LoVo (cell line): ENCODE measurements at regions not wholly inside any gene's neighbourhood (a gene's known extent, or its start where the extent isn't known, plus 50 kb on each side); places are given as distances from the start of the nearest gene placed in this dataset.
A peak's percentile ranks its signal among the peaks of the same experiment; 100 is the strongest.
"Not testable (repeated sequence)": the region's sequence is repeated elsewhere in the genome, so short reads cannot be mapped to it uniquely, and the experiment has no call there.

Experiments used
- DNase-seq: peaks from one replicate; pipeline ENCODE4 v3.0.0-alpha.2; 2016; ENCODE audit warnings: low spot score

- DNase-seq: no peak
Measured at GRCh38 chr14:71432334-71433110, 499.7 kb upstream of the RGS6 start.

- no peak for DNase-seq
Measured at GRCh38 chr14:71433303-71433702, 498.9 kb upstream of the RGS6 start.

GRCh38 chr14:71435641-71436040 lies 496.6 kb upstream of the RGS6 start:
- DNase-seq: not testable (repeated sequence)

- no peak for DNase-seq
Measured at GRCh38 chr14:71437870-71438269, 494.4 kb upstream of the RGS6 start.

- DNase-seq: no peak
Measured at GRCh38 chr14:71438684-71439083, 493.5 kb upstream of the RGS6 start.

GRCh38 chr14:71441126-71441525 lies 491.1 kb upstream of the RGS6 start:
- no peak for DNase-seq

GRCh38 chr14:71444030-71444822 lies 488.0 kb upstream of the RGS6 start:
- no peak for DNase-seq

- no peak for DNase-seq
Measured at GRCh38 chr14:71448431-71449315, 483.6 kb upstream of the RGS6 start.

- DNase-seq: no peak
Measured at GRCh38 chr14:71449316-71450055, 482.7 kb upstream of the RGS6 start.

GRCh38 chr14:71451501-71451900 lies 480.7 kb upstream of the RGS6 start:
- peak; percentile 1 for DNase-seq

- DNase-seq: no peak
Measured at GRCh38 chr14:71452539-71452938, 479.7 kb upstream of the RGS6 start.

- DNase-seq: no peak
Measured at GRCh38 chr14:71452987-71453386, 479.2 kb upstream of the RGS6 start.

GRCh38 chr14:71454010-71454409 lies 478.2 kb upstream of the RGS6 start:
- DNase-seq: no peak

- DNase-seq: no peak
Measured at GRCh38 chr14:71454513-71455332, 477.5 kb upstream of the RGS6 start.

- DNase-seq: no peak
Measured at GRCh38 chr14:71460091-71460490, 472.1 kb upstream of the RGS6 start.

GRCh38 chr14:71461617-71462016 lies 470.6 kb upstream of the RGS6 start:
- not testable (repeated sequence) for DNase-seq

GRCh38 chr14:71463807-71464206 lies 468.4 kb upstream of the RGS6 start:
- DNase-seq: no peak

GRCh38 chr14:71464840-71465239 lies 467.4 kb upstream of the RGS6 start:
- no peak for DNase-seq

- DNase-seq: no peak
Measured at GRCh38 chr14:71465316-71465715, 466.9 kb upstream of the RGS6 start.

GRCh38 chr14:71466251-71466650 lies 466.0 kb upstream of the RGS6 start:
- DNase-seq: no peak

- no peak for DNase-seq
Measured at GRCh38 chr14:71466946-71467345, 465.3 kb upstream of the RGS6 start.
